GM19099 (cell line): ENCODE measurements at regions not wholly inside any gene's neighbourhood (a gene's known extent, or its start where the extent isn't known, plus 50 kb on each side); places are given as distances from the start of the nearest gene placed in this dataset.

Source experiments
- POLR2A ChIP-seq: IDR thresholded peaks from 3 replicates; pipeline ENCODE4 v1.6.1; 2011; ENCODE audit warnings: low read depth; ENCODE audit not compliant: insufficient read length; ENCODE audit errors: extremely low read depth

DNA sequence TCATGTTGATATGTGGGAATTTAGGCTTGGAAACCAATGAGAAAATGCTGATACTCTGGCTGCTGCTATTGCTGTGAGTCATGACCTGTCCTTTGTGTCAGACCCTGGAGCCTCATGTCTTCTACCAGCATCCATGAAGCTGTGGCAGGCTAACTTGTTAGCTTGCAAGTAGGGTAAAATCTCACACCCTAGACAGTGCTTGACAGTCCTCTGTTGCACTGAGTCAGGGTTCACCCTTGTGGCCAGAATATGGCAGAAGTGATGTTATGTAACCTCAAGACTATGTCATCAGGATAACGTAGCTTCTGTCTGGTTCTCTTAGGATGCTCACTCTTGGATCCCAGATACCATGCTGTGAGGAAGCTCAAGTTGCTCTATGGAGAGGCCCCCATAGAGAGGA lies 110.8 kb downstream of the LHX2 start:
- no peak for TF ChIP-seq POLR2A

DNA sequence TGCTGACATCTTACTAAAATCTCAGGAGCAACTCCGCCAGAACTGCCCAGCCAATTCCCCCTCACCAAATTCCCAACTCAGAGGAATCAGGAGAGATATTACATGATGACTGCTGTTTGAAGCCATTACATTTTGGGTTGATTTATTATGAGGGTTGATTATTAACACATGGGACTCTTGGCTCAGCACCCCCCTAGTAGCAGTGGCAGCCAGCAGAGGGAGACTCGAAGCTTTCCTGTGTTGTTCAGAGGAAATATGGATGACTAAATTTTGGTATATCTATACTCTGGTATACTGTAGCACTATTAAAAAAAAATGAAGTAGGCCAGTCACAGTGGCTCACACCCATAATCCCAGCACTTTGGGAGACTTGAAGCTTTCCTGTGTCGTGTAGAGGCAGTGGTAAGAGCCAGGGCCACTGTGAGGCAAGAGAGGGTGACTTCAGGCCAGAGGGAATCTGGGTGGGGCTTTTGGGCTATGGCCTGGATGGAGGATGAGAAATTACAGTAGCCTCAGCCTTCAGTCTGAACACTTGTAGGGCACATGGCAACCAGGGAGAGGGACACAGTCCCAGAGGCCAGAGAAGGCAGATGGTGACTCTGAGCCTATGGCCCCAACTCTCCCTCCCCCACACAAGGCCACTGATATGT lies 111.4 kb downstream of the LHX2 start:
- TF ChIP-seq POLR2A = no peak

DNA sequence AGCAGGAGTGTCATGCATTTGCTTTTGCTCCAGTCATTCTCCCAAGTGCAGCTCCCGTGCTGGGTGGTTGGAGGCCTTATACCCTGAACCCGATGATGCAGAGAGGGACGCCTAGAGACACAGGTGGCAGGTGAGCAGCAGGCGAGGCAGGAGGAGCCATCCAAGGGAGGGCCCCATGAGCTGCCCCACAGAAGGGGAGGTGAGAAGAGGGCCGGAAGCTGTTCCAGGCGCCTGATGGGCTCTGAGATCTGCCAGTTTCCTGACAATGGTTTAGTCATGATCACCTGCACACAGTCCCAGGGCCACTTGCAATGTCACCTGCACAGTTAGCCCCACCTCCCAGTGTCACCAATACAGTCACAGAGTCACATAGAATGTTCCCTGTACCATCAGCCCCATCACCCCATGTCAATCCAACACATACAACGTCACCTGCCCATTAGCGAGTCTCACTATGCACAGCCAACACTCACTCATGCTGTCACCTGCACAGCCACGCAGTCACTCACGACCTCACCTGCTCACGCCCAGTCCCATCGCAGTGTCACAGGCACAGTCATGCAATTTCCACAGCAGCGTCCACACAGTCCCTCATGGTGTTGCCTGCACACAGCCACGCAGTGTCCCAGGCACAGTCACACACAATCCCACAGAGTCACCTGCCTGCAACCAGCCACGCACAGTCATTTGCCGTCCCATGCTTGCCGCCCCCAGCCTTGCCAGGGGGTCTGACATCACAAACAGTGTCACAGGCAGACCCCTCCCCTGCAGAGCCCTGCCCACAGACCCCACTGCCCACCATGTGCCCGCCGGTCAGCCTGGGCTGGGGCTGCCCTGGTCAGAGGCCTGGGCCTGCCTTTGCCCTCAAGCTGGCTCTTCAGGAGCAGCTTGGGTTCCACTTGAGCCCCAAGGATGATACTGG lies 113.4 kb downstream of the LHX2 start:
- no peak for TF ChIP-seq POLR2A

DNA sequence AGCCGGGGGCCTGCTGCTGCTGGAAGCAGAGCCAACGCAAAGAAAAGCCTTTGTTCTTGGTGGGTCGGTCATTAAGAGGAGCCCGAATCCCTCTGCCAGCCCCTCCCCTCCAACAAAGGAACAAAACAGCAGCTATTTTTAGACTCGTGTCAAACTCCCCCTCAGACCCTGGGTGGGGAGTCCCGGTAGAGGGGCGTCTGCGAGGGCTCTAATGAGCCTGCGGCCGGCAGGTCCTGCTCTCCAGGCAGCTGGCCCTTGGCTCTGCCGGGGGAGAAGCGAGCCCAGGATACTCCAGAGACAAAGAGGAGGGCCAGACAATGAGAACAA lies 114.0 kb downstream of the LHX2 start:
- no peak for TF ChIP-seq POLR2A

DNA sequence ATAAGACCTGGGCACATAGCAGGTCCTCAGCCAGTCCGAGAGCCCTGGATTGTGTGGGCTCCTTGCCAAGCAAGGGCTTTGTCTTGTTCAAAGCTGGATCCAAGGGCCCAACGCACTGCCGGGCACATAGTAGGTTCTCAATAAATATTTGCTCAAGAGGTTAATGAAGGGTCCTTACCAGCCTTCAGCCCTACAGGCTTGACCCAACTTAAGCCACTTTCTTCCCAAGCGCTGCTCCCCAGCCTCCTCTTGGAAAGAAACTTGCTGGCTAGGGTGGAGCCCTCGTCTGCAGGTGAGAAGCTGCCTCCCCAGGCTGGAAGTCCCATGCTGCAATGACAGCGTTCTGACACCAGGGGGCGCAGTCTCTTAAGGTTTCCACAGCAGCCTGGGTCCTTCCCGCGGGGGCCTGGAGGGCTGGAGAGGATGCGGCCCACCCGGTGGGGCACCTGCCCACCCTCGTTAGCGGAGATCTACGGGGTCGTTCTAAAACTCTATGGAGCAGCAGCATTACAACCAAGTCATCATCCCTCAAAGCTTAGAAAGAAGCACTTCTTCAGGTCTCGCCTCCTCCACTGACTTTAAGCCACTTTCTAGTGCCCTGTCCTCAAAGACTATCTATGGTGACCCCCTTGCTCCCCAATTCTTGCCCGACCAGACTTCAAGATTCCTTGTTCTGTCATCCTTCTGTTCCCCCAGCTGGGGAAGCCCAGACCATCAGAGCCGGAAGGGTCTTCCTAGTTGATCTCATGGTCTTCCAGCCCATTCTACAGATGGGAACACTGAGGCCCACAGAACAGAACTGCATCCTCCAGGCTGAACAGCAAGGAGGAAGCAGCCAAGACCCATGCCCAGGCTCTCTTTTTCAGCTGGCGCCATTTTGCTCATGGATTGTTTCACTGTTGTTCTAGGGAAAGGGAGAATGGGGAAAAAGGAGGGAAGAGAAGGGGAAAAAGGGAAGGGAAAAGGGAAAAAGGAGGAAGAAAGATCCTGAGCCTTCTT lies 115.4 kb downstream of the LHX2 start:
- TF ChIP-seq POLR2A = no peak

DNA sequence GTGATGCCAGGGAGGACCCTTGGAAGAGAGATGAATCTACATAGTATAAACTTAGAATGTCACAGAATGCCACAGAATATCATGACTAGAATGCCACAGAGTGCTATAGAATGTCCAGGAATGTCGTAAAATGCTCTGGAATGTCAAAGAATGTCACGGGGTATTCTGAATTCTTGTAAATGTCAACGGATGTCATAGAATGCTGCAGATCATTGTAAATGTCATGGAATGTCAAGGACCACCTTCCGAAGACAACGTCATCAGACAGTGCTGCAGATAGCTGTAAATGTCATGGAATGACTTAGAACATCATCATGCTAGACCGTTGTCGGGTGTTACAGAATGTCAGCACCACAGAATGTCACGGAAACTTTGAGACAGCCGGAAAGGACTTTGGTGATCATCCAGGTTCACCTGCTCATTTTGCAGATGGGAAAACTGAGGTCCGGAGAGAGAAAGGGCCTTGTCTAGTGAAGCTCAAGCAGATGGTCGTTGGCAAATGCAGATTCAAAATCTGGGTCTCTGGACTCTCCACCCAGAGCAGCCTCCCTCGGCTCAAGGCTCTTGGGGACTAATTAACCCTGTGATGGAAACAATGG lies 117.1 kb downstream of the LHX2 start:
- no peak for TF ChIP-seq POLR2A

DNA sequence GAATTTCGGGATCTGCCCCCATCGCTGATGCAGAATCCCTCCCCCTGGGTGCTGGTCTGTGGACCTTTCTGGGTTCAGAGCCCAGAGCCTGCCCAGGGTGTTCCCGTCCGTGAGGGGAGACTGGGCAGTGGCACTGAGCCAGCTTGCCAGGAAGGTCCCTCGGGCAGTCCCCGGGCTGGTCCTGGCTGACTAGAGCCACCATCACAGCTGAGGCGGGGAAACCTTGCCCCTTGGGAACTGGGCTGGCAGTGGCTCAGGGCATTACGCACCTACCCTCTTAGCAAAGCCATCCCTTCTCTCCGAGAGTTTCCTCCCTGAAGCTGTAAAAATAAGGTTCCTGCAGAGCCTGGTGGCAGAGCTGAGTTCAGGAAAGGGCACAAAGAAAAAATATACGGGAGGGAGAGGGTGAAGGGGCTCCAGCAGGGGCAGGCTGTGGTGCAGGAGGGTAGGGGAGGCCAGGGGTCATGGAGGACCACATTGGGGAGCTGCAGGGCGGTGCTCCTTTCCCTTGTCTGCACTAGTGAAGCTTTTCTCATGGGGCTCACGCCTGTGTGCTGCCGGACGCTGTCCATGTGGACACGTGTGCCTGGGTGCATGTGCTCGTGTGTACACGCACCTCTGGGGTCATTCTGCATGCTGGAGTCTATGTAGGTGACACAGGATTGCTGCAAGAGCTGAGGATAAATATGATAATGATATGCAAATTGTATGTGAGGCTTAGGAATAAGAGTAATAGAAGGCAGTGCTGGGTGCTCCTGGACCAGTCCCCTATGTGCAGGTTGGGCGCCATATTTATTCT lies 118.9 kb downstream of the LHX2 start:
- TF ChIP-seq POLR2A = no peak

DNA sequence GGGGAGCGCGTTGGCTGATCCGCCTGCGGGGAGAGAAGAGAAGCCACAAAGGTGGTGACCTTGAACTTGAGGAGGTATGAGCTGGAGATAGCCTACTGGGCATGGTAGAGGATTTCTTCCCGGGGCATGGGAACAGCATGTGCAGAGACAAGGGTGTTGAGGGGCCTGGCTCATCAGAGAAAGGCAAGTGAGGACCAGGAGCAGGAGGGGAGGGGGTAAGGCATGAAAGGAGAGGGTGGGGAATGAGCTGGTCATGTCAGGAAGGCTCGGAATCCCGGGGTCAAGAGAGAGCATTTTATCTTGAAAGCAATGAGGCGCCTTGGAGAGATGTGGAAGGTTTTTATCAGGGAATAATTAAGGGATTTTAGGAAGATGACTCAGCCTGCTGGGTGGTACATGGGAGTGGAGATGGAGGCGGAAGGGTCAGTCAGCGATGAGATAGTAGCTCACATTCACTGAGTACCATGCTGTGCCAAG lies 121.1 kb downstream of the LHX2 start:
- no peak for TF ChIP-seq POLR2A

DNA sequence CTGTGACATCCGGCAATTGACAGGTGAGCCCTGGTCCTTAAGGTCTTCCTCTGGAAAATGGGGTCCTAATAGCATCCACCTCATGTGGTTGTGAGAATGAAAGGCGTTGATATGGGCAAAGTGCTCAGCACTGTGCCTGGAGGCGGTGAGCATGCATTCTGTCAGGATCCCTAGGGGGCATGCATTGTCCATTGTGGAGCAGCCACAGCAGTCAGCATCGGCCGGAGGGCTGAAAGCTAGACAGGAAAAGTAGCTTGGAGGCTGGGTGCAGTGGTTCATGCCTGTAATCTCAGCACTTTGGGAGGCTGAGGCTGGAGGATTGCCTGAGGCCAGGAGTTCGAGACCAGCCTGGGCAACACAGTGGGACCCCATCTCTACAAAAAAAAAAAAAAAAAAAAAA lies 122.2 kb downstream of the LHX2 start:
- TF ChIP-seq POLR2A = no peak

DNA sequence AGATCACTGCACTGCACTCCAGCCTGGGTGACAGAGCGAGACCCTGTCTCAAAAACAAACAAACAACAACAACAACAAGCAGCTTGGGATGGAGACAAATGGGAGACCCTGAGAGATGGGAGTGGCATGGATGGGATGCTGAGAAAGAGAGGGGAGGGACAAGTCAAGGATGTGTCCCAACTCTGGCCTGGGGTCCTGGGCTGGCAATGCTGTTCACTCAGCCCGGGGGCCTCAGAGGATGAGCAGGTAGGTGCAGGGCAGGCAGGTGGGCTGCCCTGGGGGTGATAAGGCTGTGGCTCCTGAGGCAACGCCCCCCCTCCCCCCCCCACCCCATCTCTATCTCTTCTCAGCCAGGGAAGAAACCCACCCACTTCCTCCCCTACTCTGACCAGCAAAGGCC lies 123.0 kb downstream of the LHX2 start:
- no peak for TF ChIP-seq POLR2A

DNA sequence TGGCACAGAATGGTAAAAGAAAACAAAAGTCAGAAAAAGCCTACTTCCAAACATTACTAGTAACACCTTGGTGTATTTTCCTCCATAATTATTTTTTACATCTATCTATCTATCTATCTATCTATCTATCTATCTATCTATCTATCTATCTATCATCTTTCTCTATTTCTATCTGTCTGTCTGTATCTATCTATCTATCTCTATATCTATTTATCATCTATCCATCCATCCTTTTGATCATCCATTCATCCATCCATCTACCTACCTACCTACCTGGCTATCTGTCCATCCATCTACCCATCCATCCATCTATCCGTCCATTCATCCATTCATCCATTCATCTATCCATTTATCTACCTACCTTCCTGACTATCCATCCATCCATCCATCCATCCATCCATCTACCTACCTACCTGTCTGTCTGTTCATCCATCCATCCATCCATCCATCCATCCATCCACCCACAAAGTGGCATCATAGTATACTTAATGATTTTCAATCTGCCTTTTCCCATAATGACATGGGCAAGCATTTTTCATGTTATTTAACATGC lies 121.9 kb upstream of the NEK6 start:
- TF ChIP-seq POLR2A = no peak

DNA sequence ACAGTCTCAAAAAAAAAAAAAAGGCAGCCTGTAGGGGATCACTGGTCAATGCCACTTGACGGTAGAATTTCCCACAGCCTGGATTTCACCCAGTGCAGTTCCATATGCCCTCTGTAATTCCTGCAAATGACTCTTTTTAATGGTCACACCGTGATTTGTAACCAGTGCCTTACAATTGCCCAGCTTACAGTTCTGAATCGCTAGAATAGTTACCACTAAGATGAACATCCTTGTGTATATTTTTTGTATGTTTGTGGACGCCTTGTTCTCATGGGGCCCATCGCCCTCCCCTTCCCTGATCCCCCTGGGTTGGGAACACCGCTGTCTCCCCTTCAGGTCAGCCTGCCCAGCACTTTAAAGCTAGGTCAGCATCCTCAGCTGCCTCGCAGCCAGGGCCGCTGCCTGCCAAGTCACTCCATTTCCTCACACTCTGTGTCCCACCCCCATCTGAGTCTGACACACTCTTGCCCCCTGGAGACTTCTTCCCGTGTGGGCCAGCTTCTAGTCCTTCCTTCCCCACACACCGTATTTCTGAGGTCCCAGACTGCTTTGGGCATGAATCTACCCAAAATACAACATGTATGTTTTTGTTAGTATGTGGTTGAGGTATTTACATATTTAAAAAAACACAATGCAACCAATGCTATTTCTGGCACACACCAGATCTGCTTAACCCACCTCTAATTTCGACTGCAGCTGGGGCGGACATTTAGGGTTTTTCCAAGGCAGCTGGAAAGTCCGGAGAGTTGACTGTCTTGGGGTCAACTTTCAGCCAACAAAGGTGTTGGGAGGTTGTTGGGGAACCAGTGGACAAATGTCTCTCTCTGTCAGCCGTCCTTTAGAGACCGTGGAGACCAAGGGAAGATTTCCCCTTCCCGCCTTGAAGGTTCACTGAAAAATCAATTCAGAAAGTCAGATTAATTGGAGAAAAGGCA lies 120.5 kb upstream of the NEK6 start:
- TF ChIP-seq POLR2A = no peak

DNA sequence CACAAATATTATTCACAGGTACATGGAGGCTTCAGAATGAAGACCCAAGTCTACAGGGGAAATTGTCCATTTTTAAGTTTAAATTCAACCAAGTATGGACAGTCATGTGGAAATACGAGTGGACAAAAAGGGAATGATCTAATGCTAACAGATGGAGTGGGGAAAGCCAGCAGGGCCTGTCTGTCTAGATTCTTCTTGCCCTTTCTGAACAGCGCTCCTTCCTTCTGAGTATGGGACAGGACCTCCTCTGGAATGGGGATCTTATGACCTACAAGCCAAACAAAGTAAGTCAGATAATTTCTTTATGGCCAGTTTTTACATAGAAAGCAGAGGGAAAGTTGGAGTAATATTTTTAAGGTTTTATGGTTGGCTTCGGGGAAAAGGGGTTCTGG lies 119.8 kb upstream of the NEK6 start:
- TF ChIP-seq POLR2A = no peak
